GM18508 (cell line): ENCODE measurements at regions not wholly inside any gene's neighbourhood (a gene's known extent, or its start where the extent isn't known, plus 50 kb on each side); places are given as distances from the start of the nearest gene placed in this dataset.

ENCODE experiments used
- ATAC-seq: cut with Tn5 transposase; IDR thresholded peaks from one replicate; pipeline ENCODE4 v1.9.1; 2021; ENCODE audit warnings: moderate number of reproducible peaks; ENCODE audit not compliant: insufficient read depth, unreplicated experiment

DNA sequence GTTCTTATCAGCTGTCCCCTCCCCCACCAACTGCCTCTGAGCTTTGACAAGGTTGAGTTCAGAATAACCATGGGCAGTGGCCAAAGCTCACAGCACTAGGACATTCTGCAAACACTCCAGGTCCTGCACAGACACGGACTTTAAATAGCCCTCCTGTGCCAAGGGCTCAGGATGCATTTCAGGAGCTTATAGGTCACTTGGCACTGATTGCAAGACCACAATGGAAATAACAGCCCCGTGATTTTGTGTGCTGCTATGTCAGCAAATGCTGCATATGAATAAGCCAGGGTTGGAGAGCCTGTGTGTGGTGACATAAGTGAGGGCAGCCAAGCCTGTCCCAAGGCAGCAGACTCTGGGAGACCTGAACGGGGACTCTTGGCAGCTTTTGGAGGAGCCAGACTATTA is 150.7 kb downstream of the DMRT2 start:
- no peak for ATAC-seq

DNA sequence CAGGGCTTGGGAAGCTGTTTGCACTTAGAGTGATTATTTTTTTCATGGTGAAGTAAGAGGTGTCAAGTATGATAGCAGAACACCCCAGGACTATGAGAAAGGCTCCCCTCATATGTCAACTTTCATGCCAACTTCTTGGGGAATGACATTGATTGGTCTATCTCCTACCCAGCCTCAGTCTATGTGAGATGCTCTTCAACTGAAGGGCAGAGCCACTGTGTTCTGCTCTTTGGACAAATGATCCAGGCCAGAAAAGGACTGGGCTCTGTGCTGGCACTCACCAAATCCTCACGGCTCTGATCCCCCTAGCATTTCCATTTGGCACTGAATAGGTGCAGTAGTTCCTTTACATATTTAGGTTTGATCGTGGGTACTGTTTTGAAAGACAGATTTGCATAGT is 151.1 kb downstream of the DMRT2 start:
- no peak for ATAC-seq

DNA sequence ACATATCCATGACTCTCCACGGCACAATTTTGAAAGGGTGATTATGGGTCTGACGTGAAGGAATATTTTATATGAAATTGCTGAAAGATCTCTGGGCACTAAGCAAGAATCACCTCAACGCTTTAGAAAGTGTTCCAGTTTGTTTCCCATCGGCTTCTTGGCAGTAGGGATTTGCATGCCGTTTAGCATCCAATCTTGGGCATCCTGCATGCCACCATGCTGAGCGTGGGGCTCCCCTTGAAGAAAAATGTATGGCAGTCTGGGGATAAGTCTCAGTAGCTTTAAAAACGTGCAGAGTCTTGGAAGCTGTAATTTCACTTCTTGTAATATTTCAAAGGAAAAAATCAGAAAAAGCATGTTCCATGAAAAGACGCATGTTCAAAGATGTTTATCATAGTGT is 151.7 kb downstream of the DMRT2 start:
- no peak for ATAC-seq

DNA sequence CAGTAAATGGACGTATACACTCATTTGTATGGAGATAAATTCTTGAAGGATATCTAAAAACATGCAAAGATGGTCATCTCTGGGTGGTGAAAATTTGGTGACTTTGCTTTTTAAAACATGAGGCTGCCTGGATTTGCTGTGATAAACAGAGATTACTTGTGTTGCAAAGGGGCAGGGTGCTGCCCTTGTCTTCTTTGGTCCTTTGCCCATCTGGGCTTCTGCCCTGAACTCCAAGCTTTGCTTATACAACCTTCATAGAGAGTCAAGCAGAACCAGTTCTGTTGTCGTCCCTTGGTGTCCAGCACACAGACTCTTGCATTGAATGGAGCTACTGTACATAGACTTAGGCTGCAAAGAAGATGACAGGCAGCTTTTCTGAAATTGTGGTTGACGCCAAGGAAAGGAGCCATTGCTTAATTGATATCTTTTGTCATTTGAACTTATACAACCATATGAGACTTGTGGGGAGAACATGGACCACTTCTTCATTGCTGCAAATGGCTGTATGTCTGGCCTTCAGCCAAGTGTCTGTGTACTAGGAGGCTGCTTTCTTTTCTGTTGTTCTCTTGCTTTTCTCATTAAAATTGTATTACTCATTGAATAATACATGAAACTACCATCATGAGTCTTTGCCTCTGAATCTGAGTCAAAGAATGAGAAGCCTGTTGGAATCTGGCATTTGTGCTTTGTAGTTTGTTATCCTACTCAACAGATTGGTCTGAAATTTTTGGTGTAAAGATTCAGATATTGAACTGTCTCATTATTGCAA is 152.5 kb downstream of the DMRT2 start:
- no peak for ATAC-seq

DNA sequence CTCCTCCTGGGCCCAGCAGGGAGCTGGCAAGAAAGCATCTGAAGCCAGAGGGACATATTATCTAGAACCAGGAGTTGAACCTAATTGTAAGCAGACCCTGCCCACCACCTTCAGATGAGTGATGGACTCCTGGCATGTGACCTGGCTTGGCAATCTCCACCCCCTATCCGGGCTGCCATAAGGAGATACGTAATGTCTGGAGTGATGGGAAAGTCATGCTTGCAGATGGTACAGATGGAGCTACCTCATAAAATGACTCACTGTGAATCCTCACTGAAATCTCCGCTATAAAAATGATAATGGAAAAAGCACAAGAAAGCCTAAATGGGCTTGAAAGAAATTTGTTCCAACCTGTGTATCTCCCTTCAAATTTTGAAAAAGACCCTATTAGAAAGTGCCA is 157.5 kb downstream of the DMRT2 start:
- ATAC-seq = no peak

DNA sequence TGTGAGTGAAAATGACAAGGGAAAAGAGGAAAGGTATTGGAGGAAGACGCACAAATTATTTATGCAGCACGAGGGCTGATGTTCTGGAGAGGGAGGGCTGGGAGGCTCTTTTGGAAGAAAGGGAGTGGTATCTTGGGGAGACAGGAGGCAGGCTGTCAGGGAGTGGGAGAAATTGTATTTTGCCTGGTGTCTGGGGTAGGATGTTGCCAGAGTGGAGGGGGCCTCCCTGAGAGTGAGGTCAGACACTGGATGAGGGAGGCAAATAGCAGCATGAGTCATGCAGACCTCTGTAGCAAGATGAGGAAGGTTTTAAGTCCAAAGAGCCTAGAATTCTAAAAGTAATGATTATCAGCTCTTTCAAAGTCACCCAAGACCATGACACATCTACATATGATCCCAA is 158.0 kb downstream of the DMRT2 start:
- ATAC-seq = no peak

DNA sequence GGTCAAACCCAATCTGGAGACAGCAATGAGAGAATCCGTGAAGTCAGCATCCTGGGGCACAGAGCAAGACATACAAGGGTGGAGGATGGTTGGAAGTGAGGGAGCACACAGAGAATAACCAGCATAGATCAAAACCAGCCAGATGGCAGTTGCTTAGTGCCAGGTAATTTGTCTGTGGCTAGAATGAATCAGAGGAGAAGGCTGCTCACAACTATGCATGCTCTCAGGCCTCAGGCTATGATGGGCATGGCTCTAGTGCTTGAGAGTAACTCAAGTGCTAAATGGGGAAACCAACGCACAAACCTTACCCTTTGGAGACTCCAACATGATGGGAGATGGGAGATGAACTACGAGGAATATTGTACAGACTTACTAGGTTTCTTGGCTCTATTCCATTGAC is 160.8 kb downstream of the DMRT2 start:
- ATAC-seq = no peak

DNA sequence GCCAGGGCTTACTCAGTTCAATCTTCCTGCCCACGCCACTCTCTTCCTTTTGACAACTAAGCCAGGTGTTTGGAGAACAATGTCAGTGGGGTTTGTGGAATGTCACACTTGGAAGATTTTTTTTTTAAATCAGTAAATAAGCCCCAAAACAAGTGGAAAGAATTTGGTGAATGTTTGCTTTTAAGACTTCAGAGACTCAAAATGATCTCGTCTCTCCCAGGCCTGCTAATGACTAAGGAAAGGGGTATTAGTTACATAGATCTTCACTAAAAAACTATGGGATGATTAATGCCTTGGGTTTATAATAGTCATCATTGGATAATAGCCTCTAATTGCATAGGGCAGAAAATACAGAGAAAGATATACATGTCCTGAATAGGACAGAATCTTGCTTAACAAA is 166.4 kb downstream of the DMRT2 start:
- no peak for ATAC-seq

DNA sequence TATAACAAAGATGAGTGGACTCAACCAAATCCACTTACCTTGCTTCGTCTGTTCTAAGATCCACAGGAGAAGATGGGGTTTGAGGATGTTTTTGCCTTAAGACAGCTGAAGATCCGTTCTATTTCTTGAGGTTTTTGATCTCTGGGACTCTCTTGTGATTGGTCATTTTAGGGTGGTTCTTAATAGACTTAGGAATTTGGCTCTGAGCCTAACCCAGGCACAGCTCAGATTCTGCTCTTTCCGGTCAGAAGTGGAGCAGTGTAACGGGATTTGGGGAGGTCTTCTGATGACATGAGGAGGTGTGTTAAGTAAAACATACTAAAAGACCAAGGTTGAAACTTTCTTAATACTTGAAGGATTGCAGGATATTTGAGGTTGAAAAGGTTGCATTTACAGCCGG is 166.9 kb downstream of the DMRT2 start:
- no peak for ATAC-seq

DNA sequence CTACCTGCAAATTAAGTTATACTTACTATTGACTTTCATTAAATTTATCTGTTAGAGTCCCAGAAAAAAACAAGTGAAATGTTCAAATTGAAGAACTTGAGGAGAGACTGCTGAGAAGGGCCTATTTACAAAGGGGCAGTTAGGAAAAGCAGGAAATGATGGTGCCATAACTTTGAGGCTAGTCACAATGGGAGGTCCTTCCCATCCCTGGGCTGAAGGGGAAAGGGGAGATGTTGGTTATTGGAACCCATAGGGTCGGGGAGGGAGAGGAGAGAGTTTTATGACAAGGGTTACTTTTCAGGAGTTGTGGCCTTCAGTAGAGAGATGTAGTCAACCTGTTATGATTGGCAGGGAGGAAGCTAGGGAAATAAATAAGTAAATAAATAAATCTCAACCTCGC is 169.1 kb downstream of the DMRT2 start:
- no peak for ATAC-seq

DNA sequence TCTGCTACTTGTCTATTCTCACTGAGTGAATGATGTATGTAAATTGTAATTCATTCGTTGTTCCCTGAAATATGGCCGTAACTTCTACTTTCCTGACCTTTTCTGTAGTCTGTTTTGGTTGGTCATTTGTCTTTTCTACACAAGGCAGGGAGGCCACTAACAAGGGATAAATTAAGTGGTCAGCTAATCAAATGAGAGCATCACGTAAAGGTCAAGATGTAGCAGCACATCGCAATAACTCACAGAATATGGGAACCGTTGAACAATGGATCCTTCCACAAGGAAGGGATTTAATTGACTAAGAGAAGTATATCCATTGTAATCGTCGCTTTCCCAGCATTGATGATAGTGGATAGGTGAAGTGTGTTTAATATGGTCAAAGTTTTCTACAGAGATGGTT is 171.1 kb downstream of the DMRT2 start:
- ATAC-seq = no peak

DNA sequence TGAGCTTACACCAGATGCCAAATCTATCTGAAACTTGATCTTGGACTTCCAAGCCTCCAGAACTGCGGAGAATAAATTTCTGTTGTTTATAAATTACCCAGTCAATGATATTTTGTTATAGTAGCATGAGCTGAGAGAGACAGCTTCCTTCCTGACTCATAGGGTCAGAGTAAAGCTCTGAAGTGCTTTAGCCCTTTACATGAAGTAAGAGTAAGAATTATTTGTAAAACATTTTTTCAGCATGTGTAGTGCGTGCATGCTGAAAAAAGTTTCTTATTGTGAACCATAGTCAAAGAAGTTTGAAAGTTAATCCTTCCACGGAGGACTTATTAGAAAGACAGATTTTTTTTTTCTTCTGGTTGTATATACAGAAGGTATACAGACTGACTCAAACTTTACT is 172.4 kb downstream of the DMRT2 start:
- ATAC-seq = no peak

DNA sequence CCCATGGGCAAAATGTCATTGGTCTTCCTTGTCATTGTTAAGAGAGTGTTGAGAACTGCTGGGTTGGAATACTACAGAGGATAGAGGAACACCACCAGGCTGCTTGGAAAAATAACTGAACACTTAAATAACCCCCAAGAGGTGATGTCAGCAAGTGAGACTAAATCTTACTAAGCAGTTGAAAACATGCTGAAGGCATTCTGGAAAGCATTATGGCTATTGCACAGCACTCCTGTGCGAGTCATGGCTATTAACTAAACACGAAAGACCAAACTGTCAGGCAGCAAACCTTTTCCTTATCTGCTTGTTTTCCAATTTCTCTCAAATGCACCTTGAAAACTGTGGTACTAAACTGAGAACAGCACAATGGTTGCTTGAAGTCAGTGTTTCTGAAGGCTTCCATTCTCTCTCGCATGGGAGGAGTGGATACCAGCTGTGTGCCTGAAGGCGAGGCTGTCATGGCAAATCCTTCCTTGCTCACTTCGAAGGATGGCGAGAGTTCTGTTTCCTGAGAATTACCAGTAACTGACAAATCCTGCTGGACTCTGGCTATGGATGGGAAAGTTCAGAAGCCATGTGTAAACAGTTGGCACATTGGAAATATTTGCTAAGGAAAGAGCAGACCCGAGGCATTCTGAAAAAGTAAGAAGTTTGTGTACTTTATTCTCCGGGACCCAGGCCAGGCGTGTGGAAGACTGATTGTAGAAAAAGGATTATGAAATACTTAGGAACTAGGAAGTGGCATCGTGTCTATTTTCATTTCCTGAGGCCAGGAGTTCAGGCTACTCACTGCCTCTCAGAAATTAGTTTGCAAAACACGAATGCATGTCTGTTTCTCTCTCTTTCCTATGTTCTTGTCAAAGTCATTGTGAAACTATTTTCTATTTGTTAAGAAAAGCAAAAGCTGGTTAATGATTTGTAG is 182.1 kb downstream of the DMRT2 start:
- ATAC-seq = no peak

DNA sequence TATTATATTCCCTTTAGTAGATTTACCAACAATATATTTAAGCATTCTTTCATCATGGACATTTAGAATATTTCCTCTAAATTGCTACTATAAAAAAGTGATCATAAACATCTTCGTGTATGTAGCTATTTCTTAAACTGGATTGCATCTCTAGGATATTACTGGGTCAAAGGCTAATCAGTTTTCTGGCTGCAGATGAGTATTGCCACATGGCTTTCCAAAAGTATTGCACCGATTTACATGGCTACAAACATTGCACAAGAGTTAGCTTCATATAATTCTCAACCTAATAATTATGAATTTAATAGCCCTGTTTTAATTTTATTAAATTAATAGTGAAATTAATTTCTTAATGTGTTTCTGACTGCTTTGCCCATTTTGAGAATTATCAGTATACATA is 183.4 kb downstream of the DMRT2 start:
- ATAC-seq = no peak

DNA sequence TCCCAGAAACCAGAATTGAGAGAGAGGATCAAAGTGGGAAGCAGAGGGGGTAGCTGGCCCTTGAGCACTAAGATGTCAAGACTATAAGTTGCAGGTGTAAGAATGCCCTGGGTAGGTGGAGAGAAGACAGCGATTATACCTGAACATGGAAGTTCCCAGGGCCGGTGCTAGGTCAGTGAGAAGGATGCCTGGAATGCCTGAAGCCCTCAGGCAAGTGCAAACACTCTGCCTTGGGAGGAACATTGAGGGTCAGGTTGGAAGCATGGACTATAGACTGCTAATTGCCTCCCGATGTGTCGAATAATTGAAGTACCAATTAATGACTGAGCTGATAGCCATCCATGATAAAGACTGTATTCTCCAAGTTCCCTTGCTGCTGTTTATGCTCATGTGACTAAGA is 185.5 kb downstream of the DMRT2 start:
- no peak for ATAC-seq

DNA sequence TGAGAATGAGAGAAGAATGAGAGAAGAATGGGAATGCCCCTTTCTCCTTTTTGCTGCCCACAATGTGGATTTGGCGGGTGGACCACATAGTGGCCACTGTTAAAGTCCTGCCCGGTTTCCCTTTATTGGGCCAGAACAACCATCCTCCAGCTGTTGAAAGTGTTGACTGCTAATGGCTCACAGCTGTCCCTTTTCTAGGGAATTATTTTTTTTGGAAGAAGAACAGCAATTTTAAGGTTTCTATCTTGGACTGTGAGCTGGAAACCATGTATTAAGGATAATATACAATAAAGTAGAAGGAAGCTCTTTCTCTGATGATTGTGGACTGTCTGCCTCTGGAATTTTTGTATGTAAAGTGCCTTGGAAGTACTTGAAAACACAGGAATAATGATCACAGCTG is 185.9 kb downstream of the DMRT2 start:
- no peak for ATAC-seq

DNA sequence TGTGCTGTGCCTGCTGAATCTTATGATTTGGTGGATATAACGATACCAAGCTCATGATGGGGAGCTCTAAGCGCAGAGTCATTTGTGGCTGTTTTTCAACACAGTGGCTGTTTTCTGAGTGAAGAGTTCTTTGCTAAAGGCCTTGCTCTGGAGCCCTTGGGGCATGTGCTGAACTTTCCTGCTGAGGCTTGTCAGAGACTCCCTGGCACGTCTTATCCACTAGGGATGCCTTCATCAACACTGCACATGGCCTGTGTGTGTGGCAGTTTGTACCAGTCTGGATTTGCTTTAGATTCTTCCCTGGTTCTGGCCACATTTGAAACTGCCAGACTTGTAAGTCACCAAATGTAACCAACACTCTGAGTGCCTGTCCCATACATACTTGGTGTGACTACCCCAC is 188.2 kb downstream of the DMRT2 start:
- no peak for ATAC-seq

DNA sequence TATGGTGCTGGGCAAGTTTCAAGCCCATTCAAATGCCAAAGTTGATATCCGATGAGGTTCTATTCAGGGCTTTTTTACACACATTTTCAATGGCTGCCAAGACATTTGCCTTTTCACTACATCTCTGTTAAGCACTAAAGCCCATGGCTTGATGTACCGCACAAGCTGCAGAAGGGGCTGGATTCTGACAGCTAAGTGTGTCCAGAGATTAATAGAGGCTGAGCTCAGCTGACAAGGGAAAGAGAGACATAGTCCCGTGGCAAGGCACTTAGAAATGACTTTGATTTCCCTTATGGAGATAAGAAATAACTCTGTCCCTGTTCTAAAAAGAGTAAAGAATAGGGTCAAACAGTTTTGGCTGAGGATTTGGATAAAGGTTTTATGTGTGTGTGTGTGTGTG is 198.6 kb downstream of the DMRT2 start:
- no peak for ATAC-seq

DNA sequence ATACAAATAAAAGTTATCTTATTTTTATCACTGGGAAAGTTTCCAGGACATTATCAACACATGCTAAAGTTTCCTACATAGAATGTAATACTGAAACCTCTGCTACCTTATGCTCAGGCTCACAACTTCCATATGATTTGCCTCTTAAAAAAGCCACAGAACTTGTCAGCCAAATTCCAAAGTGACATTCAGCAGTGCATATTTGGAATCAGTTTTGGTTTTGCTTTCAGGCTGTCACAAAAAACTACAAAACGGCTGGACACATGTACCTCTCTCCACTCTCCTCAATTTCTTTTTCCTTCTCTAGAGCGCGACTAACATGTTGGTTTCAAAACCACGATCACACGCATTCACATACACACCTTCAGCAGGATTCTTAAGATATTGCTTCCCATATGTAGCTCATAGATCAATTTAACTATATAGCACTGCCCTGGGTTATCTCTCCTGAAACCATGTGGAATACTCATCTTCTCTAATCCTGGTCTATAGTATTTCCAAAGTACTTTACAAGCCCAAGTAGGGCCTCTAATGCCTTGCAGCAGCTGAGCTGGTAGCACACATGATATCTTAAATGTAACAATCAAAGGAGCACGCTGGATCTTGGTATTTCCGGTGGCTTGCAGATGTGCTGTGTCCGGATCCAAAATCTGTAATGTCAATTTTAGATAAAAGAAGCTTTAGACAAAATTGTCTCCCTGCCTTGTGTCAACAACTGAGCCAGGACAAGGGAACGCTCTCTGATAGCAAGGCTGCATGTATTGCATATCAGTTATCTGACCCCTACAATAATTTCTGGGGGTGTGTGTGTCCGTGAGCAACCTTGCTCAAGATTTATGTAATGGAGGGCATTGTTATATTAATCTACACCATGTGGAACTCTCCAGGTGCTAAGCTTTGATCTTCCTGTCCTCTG is 203.2 kb downstream of the DMRT2 start:
- no peak for ATAC-seq

DNA sequence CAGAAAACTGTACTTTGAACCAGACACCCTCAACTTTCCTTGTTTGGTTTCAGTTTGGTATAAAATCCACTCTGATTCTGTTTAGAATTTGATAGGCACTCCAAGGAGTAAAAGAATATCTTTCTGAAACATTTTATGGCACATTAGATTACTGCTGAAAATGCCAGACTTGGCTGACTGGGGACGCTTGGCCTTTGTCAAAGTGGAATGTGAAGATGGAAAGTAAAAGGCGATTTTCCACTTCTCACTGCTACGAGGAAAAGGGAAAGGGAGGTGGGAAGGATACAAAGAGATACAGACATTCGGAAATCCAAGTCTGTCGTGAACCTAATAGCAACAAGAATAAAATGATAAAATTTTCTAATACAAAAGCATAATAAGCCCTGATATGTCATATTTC is 203.9 kb downstream of the DMRT2 start:
- no peak for ATAC-seq

DNA sequence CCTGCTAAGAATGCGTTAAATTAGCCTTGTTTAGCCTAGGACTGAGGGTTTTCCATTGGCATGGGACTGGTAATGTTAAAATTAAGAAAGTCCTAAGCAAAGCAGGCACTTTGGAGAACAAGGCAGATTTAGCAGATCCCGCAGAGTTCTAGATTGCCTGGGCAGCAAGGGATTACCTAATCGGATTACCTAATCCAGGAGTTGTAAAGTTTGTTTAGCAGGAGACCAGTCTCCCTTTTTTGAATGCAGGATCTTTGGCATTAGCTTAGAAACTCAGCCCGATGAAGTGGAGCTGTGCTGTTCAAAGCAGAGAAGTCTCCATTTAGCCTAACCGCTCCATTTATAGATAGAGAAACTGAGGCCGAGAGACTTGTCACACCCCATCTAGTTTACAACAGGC is 206.0 kb downstream of the DMRT2 start:
- ATAC-seq = no peak
